HG02763 (cell line): ENCODE measurements at regions not wholly inside any gene's neighbourhood (a gene's known extent, or its start where the extent isn't known, plus 50 kb on each side); places are given as distances from the start of the nearest gene placed in this dataset.

Experiments used
- ATAC-seq: cut with Tn5 transposase; IDR thresholded peaks from one replicate; pipeline ENCODE4 v1.9.1; 2021; ENCODE audit warnings: mild to moderate bottlenecking, moderate library complexity; ENCODE audit not compliant: unreplicated experiment

- no peak for ATAC-seq
Measured at GRCh38 chr6:2542101-2542857, 208.4 kb downstream of the MYLK4 start.

DNA sequence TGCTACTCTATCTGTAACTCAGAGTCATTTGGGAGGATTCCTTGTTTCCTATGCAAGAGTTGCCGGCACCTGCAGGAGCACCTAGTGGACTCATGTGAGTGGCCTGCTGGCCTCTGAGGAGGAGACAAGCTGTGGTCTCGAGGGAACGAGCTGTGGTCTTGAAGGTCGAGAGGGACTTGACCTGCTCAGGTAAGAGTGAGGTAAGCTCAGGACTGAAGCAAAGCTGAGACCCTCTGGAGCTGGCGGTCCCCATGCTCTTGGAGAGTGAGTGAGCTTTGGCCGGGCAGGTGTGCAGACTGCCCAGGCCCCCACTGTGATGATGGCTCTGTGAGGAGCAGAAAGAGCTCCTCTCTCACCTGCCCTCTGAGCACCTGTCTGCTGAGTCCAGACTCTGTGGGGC, 214.3 kb downstream of the MYLK4 start:
- no peak for ATAC-seq

DNA sequence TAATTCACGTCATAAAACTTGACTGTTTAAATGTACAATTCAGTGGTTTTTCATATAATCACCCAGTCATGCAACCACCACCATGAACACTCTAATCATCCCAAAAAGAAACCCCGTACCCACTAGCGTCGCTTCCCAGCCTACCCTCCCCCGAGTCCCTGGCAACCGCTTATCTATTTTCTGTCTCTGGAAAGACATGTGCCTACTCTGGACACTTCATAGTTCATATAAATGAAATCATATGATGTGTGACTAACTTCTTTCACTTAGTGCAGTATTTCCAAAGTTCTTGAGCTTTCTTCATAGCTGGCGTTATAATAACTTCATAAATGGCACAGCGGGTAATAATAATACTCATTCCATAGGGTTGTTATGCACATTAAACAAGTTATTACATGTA, 215.2 kb downstream of the MYLK4 start:
- no peak for ATAC-seq

DNA sequence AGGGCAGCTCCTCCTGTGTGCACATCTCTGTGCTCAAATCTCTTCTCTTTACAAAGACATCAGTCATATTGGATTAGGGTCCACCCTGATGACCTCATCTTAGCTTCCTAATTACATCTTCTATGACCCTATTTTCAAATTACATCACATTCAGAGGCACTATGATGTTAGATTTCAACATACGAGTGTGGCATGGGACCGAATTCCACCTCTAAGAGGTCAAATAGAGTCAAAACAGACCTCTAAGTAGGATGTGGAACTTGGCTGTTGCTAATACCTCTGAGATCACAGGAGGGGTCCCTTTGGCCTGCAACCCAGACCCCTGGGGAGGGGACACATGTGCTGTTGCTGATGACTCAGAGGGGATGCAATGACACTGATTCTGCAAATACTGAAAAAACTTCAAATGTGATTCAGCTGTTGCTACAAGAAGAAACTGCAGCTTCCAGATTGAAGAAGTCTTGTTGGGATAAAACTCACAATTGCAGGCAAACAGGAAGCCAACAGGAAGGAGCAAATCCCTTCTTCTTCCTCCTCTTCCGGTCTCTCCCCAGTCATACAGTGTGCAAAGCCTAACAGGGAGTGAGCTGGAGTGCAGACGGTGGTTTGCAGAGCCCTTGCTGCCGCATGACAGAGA, 216.2 kb downstream of the MYLK4 start:
- ATAC-seq, result no peak

DNA sequence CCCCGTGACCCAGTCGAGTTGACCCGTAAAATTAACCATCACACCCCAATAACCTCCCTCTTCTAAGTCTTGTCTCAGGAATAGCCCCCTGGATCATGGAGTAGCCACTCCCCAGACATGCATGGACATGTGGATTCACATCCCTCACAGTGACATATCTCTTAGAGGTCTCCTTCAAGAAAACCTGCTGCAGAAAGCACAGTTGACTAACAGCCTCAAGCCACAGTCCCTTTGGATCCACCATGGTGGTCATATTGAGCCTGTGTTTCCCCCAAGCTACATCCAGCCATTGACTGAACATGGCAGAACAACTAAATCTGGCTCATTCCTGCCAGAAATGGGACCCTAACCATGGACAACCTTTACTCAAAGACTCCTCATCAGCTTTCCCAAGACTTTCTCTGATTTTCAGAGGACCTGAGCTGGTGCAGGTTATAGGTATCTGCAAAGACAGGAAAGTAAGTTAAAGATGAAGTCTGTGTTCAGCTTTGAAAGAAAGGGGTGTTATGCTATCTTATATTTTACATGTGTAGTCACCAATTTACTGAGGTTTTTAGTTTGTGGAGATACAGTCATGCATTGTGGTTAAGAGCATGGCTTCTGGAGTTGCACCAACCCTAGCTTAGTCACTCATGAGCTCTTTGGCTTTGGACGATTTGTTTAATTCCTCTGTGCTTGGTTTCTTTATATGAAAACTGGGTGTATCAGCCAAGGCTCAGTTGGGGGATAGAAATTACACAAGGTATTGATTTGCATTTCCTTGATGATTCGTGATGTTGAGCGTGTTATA, 219.1 kb downstream of the MYLK4 start:
- no peak for ATAC-seq

DNA sequence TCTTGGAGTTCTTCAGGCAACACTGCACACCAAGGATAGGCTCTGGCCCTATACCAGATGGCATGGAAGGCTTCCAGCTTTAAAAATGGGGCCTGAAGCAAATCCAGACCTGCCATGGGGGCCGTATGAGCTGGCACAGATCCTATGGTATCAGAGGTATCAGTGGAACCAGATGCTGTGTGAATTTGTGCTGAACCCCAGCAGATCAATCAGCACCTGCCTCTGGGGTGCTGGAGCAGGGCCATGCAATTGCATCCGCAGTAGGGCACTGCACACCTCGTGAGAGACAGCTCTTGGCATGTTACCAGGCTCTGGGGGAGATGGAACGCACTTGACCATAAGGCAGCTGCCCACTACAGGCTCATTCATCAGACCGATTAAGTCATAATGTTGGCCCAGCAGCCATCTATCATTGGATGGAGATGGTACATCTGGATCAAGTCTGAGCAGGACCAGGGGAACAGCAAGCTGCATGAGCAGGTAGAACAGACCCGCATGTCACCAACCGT, 221.5 kb downstream of the MYLK4 start:
- no peak for ATAC-seq

GRCh38 chr6:2528156-2528555, 222.6 kb downstream of the MYLK4 start:
- no peak for ATAC-seq

DNA sequence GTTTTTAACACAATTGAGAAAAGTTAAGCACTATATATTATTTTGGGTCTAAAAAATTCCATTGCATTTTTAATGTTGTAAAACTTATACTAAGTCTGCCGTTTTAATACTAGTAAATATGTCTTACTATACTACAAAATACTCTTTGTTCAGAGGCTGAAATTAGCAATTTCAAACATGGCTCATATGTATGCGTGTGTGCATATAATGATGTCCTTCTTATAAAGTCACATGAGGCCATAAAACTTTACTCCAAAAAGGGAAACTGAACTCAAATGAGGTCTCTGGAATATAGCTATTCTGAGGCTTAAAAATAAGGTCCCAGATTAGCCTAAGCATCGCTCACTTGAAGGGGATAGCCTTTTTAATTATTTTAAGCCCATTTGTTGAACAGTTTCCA, 224.0 kb downstream of the MYLK4 start:
- no peak for ATAC-seq

DNA sequence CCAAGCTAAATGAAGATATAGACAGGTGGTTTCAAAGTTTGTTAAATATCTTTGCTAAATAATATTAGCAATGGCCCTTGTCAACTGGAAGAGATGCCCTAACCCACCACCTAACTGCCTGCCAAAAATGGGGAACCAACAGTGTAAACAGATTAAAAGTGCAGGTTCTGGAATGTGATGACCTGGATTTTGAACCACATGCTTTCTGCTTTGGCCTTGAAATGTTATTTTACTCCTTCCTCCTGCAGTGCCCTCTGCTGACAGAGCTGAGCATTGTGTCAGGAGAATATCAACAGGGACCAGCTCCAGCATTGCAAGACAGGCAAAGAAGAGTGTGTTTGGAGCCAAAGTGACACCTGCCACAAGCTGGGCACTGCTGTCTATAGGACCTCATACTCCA, 226.6 kb downstream of the MYLK4 start:
- no peak for ATAC-seq

DNA sequence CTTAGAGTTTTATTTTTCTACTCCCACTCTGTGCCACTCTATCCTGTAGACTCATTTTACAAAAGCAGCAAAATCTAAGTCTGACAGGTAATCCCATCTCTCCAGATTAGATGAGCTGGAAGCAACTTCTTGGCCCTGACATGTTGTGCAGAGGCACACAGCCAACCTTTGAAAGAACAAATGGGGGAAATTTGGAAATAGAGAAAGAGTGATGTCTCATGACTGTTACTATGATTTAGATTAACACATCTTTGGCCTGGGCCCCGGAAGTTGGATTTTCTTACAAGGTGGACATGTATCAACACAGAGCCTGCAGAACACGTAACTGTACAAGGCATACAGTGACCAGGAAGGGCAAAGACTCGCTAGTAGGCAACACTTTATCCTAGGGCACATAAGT, 227.7 kb downstream of the MYLK4 start:
- no peak for ATAC-seq

- no peak for ATAC-seq
Measured at GRCh38 chr6:2522521-2522920, 228.2 kb downstream of the MYLK4 start.

DNA sequence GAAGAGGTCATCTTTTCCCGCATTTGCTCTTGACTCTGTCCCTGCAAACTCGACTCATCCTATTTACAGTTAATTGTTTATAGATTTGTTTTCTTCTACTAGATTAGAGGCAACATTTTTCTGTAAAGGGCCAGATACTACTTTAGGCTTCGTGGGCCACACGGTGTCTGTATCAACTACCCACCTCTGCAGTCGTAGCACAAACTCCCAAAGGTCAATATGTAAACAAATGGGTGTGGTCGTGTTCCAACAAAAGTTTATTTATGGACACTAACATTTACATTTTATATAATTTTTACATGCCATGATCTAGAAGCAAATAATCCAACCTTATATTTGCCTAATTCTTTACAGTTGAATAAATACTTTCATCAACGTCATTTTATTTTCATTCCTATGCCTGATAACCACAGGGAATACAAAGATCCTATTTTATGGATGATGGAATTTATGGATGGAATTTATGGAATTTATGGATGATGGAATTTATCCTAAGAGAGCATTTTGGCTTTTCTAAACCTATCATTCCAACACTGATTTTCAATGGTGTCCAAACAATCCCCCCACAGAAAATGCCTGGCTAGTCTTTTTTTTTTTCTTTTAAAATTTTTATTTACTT, 232.8 kb downstream of the MYLK4 start:
- no peak for ATAC-seq

DNA sequence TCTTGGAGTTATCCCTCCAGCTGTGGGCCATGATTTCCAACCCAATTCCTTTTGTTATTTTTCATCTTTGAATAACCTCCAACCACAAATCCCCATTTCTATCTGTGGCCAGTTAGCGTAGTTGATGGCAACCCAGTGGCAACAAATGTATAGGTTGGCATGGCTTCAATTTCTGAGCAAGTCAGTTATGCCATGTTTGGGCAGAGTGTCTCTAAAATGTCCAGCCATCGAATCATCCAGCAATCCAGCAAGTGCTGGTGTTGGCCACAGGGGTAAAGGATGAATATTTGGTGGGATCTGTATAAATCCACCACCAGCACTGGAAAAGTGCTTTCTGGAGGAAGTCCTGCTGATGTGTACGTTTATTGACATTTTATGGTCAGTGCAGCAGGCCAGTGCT, 233.3 kb downstream of the MYLK4 start:
- no peak for ATAC-seq

DNA sequence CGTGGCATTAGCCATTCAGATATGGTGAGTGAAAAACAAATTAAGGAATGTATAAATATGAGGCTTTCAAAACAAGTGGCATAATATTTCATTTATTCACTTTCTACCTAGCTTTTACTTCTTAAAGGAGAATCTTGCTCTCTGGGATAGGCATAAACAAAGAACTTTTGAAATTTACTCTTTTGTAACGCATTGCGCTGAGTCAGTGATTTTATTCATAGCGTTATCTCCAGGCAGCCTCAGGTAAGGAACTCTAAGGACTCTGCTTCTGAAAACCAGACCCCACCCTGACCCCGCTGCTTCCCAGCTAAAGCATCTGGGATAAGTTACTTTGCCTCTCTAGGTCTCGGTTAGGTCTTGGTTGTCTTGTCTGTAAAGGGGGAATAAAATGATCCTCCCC, 234.7 kb downstream of the MYLK4 start:
- ATAC-seq, result no peak

DNA sequence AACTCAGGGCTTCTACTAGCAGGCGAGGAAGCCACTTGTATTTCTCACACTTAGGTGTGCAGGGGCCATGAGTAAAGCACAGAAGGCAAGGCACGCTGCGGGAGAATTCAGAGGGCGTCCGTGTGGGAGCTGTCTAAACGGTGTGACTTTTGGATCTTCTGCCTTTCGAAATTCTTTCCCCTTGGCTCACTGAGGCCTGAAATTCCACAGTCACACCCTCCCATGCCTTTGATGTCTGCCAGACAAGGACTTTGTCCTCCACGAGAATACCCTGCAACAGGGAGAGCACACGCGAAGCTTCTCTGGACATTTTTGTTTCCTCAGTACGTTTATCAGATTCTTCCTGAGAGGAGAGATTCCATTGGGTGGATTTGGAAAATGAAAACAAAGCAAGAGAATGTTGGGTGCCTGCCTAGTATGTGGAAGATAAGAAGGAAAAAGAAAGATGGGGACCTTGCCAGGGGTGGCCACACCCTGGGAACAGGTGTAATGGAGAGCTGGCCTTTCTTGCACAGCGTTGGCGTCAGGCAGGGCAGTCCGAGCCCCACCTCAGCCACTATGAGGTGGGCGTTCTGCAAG, 235.7 kb downstream of the MYLK4 start:
- ATAC-seq, result no peak

DNA sequence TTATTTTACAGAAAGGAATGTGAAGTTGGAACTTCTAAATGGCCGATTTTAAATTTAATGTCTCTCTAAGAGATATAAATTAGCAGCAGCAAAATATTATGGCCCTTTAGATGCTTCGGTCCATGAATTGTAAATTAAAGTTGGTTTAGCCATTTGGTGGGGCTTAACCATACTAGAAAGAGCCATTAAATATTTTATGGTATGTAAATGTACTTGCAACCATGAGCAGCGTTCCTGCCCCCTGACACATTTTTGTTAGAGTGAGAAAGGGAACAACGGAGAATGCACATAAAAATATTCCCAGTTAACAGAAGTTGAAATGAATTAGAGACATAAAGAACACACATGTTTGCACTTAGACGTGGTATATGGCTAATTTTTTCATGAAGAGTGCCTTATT, 237.9 kb downstream of the MYLK4 start:
- ATAC-seq, result no peak

GRCh38 chr6:2510316-2510715, 240.4 kb downstream of the MYLK4 start:
- no peak for ATAC-seq

DNA sequence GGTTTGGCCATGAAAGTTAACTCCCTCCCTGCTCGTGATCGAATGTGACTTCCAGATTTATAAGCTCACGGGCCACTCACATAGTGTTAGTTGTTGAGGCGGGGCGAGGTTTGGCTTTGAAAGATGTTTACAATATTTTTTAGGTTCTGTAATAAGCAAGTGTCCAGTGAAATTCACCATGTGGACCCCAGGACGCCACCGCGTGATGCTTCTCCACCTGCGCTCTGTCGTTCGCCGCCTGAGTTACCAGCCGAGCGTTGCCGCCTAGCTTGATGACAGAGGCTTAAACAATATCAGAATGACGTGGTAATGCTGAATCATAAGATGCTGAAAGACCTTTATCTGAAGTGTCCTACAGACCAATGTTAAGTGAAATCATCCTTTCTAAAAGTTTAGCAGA, 241.0 kb downstream of the MYLK4 start:
- ATAC-seq, result no peak

DNA sequence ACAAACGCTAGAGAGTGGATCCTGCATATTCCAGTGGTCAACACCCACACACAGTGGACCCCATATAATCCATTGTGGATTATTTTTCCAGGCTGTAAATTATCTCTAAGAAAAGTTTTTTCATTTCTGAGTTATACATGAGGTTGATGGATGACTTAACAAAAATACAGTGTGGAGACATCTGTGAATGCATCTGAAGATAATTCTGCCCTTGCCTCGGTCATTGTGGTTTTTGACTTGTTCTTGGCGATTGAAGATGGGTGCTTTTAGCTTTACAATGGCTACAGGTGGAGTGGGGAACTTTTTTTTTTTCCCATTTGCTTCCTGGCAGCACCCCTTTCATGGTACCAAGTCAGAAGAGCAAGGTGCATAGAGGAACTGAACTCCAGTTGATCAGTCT, 242.7 kb downstream of the MYLK4 start:
- no peak for ATAC-seq

DNA sequence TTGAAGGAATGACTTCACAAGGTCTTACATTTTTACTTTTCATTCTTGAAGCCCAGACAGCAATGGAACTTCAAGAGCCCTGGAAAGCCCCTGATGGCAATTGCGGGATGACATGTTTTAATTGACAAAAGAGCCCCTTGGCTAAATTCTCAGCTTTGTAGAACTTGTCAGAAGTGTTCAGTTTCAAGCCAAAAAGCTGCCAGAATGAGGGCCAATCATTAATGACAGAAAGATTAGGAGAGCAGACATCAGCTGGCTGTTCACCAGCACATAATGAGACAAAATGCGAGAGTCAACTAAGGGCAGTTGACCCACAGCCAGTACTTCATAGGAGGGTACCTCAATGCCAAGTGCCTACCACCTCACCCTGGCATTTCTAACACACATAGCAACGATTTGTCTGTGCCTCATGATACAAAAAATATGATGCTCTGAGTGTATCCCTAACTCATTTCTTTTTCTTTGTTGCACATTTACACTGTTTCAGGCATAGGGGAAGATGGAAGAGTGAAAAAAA, 243.1 kb downstream of the MYLK4 start:
- no peak for ATAC-seq

- ATAC-seq, result no peak
Measured at GRCh38 chr6:2507016-2507415, 243.7 kb downstream of the MYLK4 start.
